T-helper 2 cell treated with Interferon-gamma antibody and Interleukin-4, amounts not matched to agents 5 μg/mL and 100 μg/mL, for 36 hours (primary cell): ENCODE measurements at regions not wholly inside any gene's neighbourhood (a gene's known extent, or its start where the extent isn't known, plus 50 kb on each side); places are given as distances from the start of the nearest gene placed in this dataset.

Source experiments
- DNase-seq: peaks from one replicate; pipeline ENCODE4 v3.0.0; 2021; ENCODE audit warnings: low spot score
- H3K27ac Mint-ChIP-seq: one replicate; pipeline ENCODE4 v1.8.0; 2021; ENCODE audit warnings: mild to moderate bottlenecking, mixed read lengths
- H3K27me3 Mint-ChIP-seq: one replicate; pipeline ENCODE4 v1.8.0; 2021; ENCODE audit warnings: low read depth, mixed read lengths
- H3K36me3 Mint-ChIP-seq: one replicate; pipeline ENCODE4 v1.8.0; 2021; ENCODE audit warnings: low read depth, mixed read lengths
- H3K4me1 Mint-ChIP-seq: one replicate; pipeline ENCODE4 v1.8.0; 2021; ENCODE audit warnings: low read depth, mixed read lengths
- H3K4me3 Mint-ChIP-seq: one replicate; pipeline ENCODE4 v1.8.0; 2022; ENCODE audit warnings: mild to moderate bottlenecking, moderate library complexity, mixed read lengths
- H3K9me3 Mint-ChIP-seq: one replicate; pipeline ENCODE4 v1.8.0; 2021; ENCODE audit warnings: mixed read lengths

DNA sequence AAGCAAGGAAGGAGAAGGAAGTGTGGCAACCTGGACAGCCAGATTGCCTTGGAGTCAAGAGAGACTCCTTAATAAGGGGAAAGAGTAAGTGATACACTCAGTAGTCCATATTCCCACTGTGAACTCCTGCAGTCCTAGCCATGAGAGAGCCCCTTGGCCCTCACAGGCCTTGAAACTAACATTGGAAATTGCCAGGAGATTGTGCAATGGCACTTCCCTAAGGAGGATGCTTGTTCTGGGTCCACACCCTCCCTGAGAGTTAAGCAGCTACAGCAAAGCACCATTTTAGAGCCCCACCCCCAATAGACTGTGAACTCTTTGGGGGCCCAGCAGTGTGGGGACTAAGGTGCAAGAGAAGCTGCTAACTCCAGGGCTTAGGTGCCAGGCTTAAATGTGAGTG is 367.7 kb upstream of the CAMK1G start:
- no peak overlapping the region for H3K27ac Mint-ChIP-seq
- no peaks in the 10 kb centered on the region for H3K4me1 Mint-ChIP-seq
- DNase-seq = no peak
- H3K9me3 Mint-ChIP-seq = no peaks in the 10 kb centered on the region
- no peaks in the 10 kb centered on the region for H3K36me3 Mint-ChIP-seq
- H3K4me3 Mint-ChIP-seq = no peak overlapping the region
- H3K27me3 Mint-ChIP-seq = peaks cover 2% of the 10 kb centered on the region

DNA sequence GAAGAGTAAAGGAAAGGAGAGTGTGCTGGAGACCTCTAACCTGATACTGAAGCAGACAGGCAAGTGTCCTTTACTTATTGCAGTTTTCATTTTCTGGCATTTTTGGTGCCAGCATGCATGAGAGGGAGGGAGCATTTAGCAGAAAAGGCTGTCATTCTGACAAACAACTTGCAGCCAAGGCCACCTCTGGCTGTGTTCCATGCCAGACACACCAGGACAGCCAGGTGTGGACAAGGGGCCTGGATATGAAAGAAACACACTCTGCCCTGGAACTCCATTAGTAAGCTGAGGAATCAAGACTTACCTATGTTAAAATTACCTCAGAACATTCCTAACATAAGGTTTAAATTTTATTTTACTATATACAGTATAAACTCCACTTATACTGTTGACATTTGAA is 365.4 kb upstream of the CAMK1G start:
- DNase-seq = no peak
- no peak overlapping the region for H3K4me3 Mint-ChIP-seq

DNA sequence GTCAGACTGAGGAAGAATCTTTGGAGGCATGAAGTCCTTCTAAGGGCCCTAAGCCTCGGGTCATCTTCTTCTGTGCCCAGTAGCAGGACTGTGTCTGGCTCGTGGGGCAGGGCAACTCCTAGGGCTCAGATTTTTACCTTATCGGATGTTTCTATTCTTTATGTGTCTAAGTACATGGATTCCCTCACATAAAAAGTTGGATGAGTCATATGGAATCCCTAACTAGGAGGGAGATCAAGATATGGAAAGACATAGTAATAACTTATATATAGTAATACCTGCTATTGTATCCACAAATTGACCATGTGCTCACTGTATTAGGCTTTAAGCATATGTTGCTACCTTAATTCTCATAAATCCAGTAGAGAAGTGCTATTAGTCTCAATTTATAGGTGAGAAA is 364.5 kb upstream of the CAMK1G start:
- Mint-ChIP-seq H3K9me3 (no peaks in the 10 kb centered on the region), H3K27ac (no peak overlapping the region), H3K4me3 (no peak overlapping the region), H3K4me1 (peaks cover 3% of the 10 kb centered on the region), H3K36me3 (no peaks in the 10 kb centered on the region), H3K27me3 (no peaks in the 10 kb centered on the region)
- DNase-seq = no peak

More for the DNA sequence above, 365.4 kb upstream of the CAMK1G start:
- no peak overlapping the region for H3K27ac Mint-ChIP-seq
- H3K4me1 Mint-ChIP-seq = no peaks in the 10 kb centered on the region
- no peaks in the 10 kb centered on the region for H3K27me3 Mint-ChIP-seq
- no peaks in the 10 kb centered on the region for H3K36me3 Mint-ChIP-seq
- no peaks in the 10 kb centered on the region for H3K9me3 Mint-ChIP-seq

DNA sequence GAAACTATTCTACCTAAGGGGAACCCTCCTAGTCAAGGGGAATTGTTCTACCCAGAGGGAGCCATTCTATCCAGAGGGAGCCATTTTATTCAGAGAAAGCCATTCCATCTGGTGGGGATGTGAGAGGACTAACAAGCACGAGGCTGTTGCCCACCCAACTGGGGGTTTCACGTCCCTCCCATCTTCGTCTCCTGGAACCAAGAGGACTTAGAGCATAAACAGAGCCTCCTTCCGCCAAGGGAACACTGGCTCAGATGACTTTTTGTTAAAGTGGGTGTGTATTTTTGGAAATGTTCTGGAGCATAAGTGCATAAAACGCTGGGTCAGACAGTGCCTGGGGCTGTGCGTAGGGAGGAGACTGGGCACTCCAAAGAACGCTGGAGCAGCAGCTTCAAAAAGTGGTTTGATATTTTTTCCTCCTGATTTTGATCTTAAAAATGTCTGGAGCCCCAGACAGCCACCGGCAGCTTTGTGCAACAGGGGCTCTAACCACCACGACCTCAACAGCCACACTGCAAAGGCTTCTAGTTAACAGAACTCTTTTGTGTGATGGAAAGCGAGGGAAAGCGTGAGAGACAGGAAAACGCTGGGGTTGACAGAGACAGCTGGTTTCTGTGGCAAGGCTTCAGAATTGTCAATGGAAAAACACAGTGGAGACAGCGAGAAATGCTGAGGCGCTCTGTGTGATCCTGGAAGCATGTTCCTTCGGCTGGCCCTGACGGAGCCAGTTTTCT is 363.6 kb upstream of the CAMK1G start:
- Mint-ChIP-seq H3K9me3 (no peaks in the 10 kb centered on the region), H3K27me3 (no peaks in the 10 kb centered on the region), H3K36me3 (no peaks in the 10 kb centered on the region), H3K4me1 (peaks cover 3% of the 10 kb centered on the region), H3K27ac (no peak overlapping the region), H3K4me3 (no peak overlapping the region)
- DNase-seq = no peak

DNA sequence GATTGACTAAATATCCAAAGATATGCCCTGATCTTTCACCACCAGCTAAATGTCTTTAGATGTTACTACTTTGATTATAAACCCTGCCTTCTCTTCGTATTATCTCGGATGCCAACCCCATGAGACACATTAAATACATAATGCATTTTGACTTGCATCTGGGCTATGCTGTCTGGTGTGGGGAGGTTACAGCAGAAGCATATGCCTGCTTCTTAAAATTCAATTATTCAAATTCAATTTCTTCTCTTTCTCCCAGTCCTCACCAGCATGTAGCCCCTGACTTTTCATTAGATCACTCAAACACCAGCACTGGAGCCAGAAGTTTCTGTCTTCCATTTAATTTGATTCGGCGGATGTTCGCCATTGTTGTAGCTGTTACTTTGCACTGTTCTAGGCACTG is 360.7 kb upstream of the CAMK1G start:
- Mint-ChIP-seq H3K27ac (no peak overlapping the region), H3K36me3 (no peaks in the 10 kb centered on the region), H3K4me1 (peaks cover 3% of the 10 kb centered on the region)

DNA sequence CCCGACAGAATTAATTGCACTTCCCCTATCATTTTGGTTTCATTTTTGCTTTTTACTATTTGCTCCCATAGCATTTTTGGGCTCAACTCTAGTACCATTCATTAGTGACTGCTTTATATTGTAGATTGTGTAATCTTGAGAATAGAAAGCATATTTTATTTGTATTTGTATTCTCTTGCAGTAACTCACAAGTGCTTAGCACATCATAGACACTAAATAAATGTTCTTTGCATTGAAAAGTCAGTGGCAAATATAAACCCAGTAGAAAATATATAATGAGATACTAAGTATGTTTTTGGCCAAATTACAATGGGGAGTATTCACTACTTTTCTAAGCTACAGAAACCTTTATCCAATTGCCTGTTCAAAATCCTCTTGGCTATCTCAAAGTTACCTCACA is 359.7 kb upstream of the CAMK1G start:
- H3K27ac Mint-ChIP-seq = no peak overlapping the region
- H3K4me1 Mint-ChIP-seq = peaks cover 3% of the 10 kb centered on the region
- DNase-seq = no peak
- no peak overlapping the region for H3K4me3 Mint-ChIP-seq
- no peaks in the 10 kb centered on the region for H3K27me3 Mint-ChIP-seq
- H3K36me3 Mint-ChIP-seq = no peaks in the 10 kb centered on the region
- H3K9me3 Mint-ChIP-seq = no peaks in the 10 kb centered on the region

More for the DNA sequence above, 360.7 kb upstream of the CAMK1G start:
- H3K27me3 Mint-ChIP-seq = no peaks in the 10 kb centered on the region
- no peaks in the 10 kb centered on the region for H3K9me3 Mint-ChIP-seq
- no peak overlapping the region for H3K4me3 Mint-ChIP-seq
- no peak for DNase-seq

DNA sequence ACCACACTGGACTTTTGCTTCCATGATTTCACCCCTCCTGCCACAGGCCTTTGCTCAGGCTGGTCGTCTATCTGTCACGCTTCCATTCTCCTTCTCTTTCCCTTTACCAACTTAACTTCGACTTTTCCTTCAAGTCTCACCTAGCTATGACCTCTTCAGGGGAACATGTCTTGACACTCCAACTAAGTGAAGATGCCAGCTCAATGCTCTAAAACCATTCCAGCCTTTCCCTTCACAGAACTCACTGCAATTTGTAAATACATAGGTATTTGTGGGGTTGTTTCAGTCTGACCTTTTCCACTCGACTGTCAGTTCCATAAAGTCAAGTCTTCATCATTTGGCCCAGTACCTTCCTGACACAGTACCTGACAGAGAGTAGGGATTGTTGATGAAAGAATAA is 358.6 kb upstream of the CAMK1G start:
- no peaks in the 10 kb centered on the region for H3K27me3 Mint-ChIP-seq
- H3K27ac Mint-ChIP-seq = no peak overlapping the region
- H3K4me3 Mint-ChIP-seq = no peak overlapping the region
- H3K4me1 Mint-ChIP-seq = peaks cover 3% of the 10 kb centered on the region
- DNase-seq = no peak
- H3K9me3 Mint-ChIP-seq = no peaks in the 10 kb centered on the region
- no peaks in the 10 kb centered on the region for H3K36me3 Mint-ChIP-seq

DNA sequence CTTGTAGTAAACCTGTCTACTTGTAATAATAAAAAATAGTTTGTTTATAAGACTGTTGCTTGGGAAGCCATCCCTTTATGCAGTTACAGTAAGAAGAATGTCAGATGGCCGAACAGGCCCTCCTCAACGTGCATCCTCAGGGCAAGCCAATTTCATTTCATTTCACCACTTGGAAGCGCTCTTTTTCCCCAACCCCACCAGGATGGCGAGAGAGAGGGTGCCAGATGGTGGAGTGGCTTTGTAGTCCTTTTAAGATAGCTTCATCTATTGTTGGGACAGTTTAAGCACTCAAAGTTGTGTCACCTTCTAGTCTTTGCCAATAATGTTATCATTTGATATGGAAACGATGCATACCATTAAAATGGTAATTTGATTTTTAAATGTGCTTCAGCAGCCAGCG is 356.3 kb upstream of the CAMK1G start:
- H3K4me3 Mint-ChIP-seq = no peak overlapping the region
- no peaks in the 10 kb centered on the region for H3K9me3 Mint-ChIP-seq
- peaks cover 3% of the 10 kb centered on the region for H3K4me1 Mint-ChIP-seq
- no peaks in the 10 kb centered on the region for H3K36me3 Mint-ChIP-seq
- no peak overlapping the region for H3K27ac Mint-ChIP-seq
- H3K27me3 Mint-ChIP-seq = peaks cover 2% of the 10 kb centered on the region
- no peak for DNase-seq

DNA sequence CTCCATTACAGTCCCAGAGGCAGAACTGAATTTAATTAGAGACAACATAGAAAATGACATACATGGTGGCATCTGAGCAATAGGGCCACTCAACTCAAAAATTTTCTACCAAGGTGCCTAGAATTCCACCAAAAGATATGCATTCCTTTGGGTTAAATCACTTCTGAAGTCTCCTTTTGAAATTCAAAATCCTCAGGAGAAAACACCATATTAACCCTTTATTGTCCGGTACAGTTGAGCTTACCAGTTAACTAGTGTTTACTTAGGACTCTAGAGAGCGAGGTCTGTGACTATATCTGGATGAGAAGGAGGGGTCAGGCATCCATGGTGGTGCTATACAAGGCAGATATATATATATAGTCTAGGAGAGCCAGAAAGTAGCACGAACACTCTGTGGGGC is 355.6 kb upstream of the CAMK1G start:
- peaks cover 2% of the 10 kb centered on the region for H3K27me3 Mint-ChIP-seq
- H3K9me3 Mint-ChIP-seq = no peaks in the 10 kb centered on the region
- H3K27ac Mint-ChIP-seq = no peak overlapping the region

DNA sequence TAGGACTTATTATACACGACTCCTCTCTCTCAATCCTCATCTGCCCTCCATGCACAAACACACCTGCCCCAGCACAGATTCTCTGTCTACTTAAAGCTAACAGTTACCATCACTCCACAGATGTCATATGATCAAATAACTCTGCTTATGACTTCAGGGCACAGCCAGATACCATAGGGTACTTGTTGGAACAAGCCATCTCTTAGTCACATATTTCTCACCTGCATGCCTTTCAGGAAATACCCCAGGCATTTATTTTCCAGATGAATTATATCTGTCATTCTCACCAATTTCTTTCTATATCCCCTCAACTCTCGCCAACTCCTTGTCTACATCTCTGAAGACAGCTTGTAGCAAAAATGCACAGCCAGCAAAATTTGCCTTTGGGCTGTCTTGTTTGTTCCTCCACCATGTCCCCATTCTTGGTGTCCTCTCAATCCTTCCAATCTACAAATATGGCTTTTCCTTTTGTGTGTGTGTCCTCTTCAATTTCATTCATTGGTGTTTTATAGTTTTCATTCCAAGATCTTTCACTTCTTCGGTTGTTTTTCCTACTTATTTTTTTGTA is 353.9 kb upstream of the CAMK1G start:
- no peak for DNase-seq
- H3K27ac Mint-ChIP-seq = no peak overlapping the region

More for the DNA sequence above, 355.6 kb upstream of the CAMK1G start:
- Mint-ChIP-seq H3K4me3 (no peak overlapping the region), H3K4me1 (peaks cover 3% of the 10 kb centered on the region), H3K36me3 (no peaks in the 10 kb centered on the region)
- DNase-seq = no peak

DNA sequence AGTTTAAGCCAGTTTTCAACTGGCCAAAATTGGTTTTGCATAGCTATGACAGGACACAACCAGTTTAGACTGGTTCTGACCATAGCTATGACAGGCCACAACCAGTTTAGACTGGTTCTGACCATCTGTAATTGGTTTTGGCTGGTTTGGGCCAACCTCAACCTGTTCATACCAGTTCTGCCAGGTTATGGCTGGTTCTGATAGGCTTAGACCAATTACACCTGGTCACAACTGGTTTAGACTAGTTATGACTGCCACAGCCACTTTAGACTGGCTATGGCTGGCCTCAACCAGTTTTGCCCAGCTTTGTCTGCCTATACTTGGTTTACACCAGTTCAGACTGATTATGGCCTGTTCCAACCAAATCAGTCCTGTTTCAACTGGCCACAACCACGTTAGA is 353.2 kb upstream of the CAMK1G start:
- DNase-seq = no peak
- H3K36me3 Mint-ChIP-seq = no peaks in the 10 kb centered on the region
- peaks cover 2% of the 10 kb centered on the region for H3K27me3 Mint-ChIP-seq
- H3K9me3 Mint-ChIP-seq = no peaks in the 10 kb centered on the region
- H3K4me1 Mint-ChIP-seq = no peaks in the 10 kb centered on the region
- no peak overlapping the region for H3K4me3 Mint-ChIP-seq
- no peak overlapping the region for H3K27ac Mint-ChIP-seq

More for the DNA sequence above, 353.9 kb upstream of the CAMK1G start:
- peaks cover 2% of the 10 kb centered on the region for H3K27me3 Mint-ChIP-seq
- H3K9me3 Mint-ChIP-seq = no peaks in the 10 kb centered on the region
- no peaks in the 10 kb centered on the region for H3K4me1 Mint-ChIP-seq
- H3K36me3 Mint-ChIP-seq = no peaks in the 10 kb centered on the region
- H3K4me3 Mint-ChIP-seq = no peak overlapping the region

DNA sequence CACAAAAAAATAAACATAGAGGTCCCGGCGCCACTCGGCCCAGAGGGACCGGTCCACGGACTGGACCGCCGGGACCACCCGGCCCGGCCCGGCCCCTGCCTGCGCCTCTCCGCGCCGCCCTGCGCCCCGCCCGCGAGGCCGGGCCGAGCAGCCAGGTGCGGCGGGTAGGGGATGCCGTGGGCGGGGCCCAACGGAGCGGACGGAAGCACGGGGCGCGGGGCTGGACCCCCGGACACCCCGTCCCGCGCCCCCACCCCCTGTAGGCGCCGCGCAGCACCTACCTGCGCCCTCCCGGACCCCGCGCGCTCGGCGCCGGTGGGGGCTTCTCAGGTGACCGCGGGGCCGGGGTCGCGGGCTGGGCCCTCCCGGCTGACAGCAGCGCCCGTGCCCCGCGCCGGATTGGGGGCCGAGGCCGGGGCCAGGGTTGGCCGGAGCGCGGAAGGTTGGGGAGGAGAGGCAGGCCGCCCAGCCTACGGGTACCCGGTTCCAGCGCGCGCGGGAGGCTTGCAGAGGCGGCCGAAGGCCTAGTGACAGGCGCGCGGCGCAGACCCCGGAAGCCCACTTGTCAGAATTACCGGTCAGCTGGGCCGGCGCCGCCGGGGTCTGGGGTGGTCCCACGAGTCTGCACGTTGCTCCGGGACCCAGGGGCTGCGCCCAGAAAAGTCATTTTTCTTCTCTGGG is 351.9 kb upstream of the CAMK1G start:
- Mint-ChIP-seq H3K27ac (no peak overlapping the region), H3K27me3 (peaks cover 2% of the 10 kb centered on the region), H3K9me3 (no peaks in the 10 kb centered on the region), H3K4me1 (no peaks in the 10 kb centered on the region), H3K4me3 (no peak overlapping the region), H3K36me3 (no peaks in the 10 kb centered on the region)
- DNase-seq = no peak

DNA sequence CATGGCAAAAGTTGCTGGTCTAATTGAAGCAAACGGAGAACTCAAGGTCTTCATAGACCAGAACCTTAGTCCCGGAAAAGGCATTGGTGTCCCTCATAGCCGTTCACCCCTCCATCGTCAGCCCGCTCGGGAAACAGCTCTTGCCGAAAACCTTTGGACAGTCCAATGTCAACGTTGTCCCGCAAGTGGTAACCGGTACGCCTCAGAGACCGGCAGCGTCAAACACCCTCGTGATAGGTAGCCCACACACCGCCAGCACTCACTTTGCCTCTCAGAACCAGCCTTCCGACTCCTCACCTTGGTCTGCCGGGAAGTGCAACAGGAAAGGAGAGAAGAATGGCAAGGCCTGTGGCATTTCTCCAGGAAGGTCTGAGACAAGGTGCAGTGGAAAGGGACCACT is 351.3 kb upstream of the CAMK1G start:
- H3K4me3 Mint-ChIP-seq = no peak overlapping the region
- peaks cover 2% of the 10 kb centered on the region for H3K27me3 Mint-ChIP-seq
- no peak for DNase-seq
- H3K36me3 Mint-ChIP-seq = no peaks in the 10 kb centered on the region
- no peaks in the 10 kb centered on the region for H3K9me3 Mint-ChIP-seq
- no peak overlapping the region for H3K27ac Mint-ChIP-seq
- no peaks in the 10 kb centered on the region for H3K4me1 Mint-ChIP-seq

DNA sequence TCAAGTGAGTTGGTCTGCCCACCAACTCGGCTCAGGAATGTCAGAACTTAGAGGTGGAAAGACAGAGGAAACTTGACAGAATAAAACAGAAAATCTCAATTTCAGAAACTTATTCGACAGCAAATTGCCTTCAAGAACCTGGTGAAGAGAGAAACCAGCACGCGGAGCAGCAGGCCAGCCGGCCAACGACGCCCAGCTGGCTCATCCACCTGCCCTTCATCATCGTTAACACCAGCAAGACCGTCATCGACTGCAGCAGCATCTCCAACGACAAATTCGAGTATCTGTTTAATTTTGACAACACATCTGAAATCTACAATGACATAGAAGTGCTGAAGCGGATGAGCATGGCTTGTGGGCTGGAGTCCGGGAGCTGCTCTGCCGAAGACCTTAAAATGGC is 350.8 kb upstream of the CAMK1G start:
- no peak overlapping the region for H3K27ac Mint-ChIP-seq
- no peak overlapping the region for H3K4me3 Mint-ChIP-seq
- no peaks in the 10 kb centered on the region for H3K4me1 Mint-ChIP-seq
- peaks cover 2% of the 10 kb centered on the region for H3K27me3 Mint-ChIP-seq
- DNase-seq = no peak
- H3K9me3 Mint-ChIP-seq = no peaks in the 10 kb centered on the region
- no peaks in the 10 kb centered on the region for H3K36me3 Mint-ChIP-seq
